HEK293 (cell line): ENCODE measurements at regions not wholly inside any gene's neighbourhood (a gene's known extent, or its start where the extent isn't known, plus 50 kb on each side); places are given as distances from the start of the nearest gene placed in this dataset.

Source experiments
- CTCF ChIA-PET: fragments of 350-600 bp; formaldehyde crosslinking; extraction: SDS; loops from one replicate; lab custom pipeline; 2021; ENCODE audit warnings: antibody characterized with exemption; lab: Yijun Ruan, JAX
- POLR2A ChIA-PET: fragments of 300-600 bp; formaldehyde crosslinking; extraction: SDS; loops from one replicate; lab custom pipeline; 2020; ENCODE audit warnings: antibody characterized with exemption, inconsistent platforms; lab: Yijun Ruan, JAX
- H3K27ac ChIP-seq: fragments of 200-500 bp; sonication (Bioruptor generic); 2 replicates; pipeline ENCODE4 v1.5.1; 2014; ENCODE audit warnings: low read depth, low read length, control low read depth, inconsistent platforms; ENCODE audit errors: extremely low read depth
- H3K36me3 ChIP-seq, 2 experiments: fragments of 200-500 bp in 1 of 2; sonication (Bioruptor generic) in 1 of 2; 1 replicate in 1 of 2; 2 replicates in 1 of 2; pipeline ENCODE4 v1.5.1; 2014 to 2017; ENCODE audit warnings: inconsistent platforms in 2 of 2, low read length in 2 of 2; ENCODE audit not compliant: control insufficient read depth in 2 of 2, insufficient read depth in 1 of 2
- H3K4me1 ChIP-seq: fragments of 200-500 bp; sonication (Bioruptor generic); 2 replicates; pipeline ENCODE4 v1.5.1; 2014; ENCODE audit warnings: mild to moderate bottlenecking, low read length, inconsistent platforms; ENCODE audit not compliant: control insufficient read depth, insufficient read depth
- H3K4me3 ChIP-seq: 2 replicates; pipeline ENCODE4 v1.5.1; 2011; ENCODE audit warnings: low read depth, mild to moderate bottlenecking, control low read depth, low read length, moderate library complexity
- H3K9me3 ChIP-seq: fragments of 200-500 bp; sonication (Bioruptor generic); 2 replicates; pipeline ENCODE4 v1.5.1; 2014; ENCODE audit warnings: low read depth, low read length, inconsistent platforms; ENCODE audit not compliant: control insufficient read depth, insufficient read depth
- HOXD13 ChIP-seq: sonication (generic); formaldehyde crosslinking; IDR thresholded peaks from 2 replicates; pipeline ENCODE4 v1.8.0; 2022; ENCODE audit warnings: missing genetic modification reagents, borderline replicate concordance
- PATZ1 ChIP-seq: fragments of 450-650 bp; formaldehyde crosslinking; IDR thresholded peaks from 2 replicates; pipeline ENCODE4 v1.5.1; 2016; ENCODE audit warnings: missing biosample characterization, missing genetic modification characterization
- SETDB1 ChIP-seq: IDR thresholded peaks from one replicate; pipeline ENCODE4 v1.6.1; 2017; ENCODE audit warnings: mild to moderate bottlenecking, low read length, moderate library complexity, mixed read lengths; ENCODE audit not compliant: insufficient read length
- ZBTB7A ChIP-seq: fragments of 450-650 bp; formaldehyde crosslinking; IDR thresholded peaks from 2 replicates; pipeline ENCODE4 v1.5.1; 2016; ENCODE audit warnings: low read depth, missing biosample characterization, missing genetic modification characterization
- ZFP41 ChIP-seq: fragments of 450-650 bp; formaldehyde crosslinking; IDR thresholded peaks from 2 replicates; pipeline ENCODE4 v1.5.1; 2016; ENCODE audit warnings: missing biosample characterization, missing genetic modification characterization, borderline replicate concordance
- ZIC2 ChIP-seq: fragments of 450-650 bp; formaldehyde crosslinking; IDR thresholded peaks from 2 replicates; pipeline ENCODE4 v1.5.1; 2016; ENCODE audit warnings: missing biosample characterization, missing genetic modification characterization
- ZNF133 ChIP-seq: fragments of 450-650 bp; formaldehyde crosslinking; IDR thresholded peaks from 2 replicates; pipeline ENCODE4 v1.5.1; 2016; ENCODE audit warnings: missing biosample characterization, missing genetic modification characterization
- ZNF16 ChIP-seq: fragments of 450-650 bp; formaldehyde crosslinking; IDR thresholded peaks from 2 replicates; pipeline ENCODE4 v1.5.1; 2016; ENCODE audit warnings: low read depth, missing biosample characterization, missing genetic modification characterization
- ZNF18 ChIP-seq: fragments of 450-650 bp; formaldehyde crosslinking; IDR thresholded peaks from 2 replicates; pipeline ENCODE4 v1.5.1; 2016; ENCODE audit warnings: missing biosample characterization, missing genetic modification characterization
- ZNF280C ChIP-seq: fragments of 450-650 bp; formaldehyde crosslinking; IDR thresholded peaks from 2 replicates; pipeline ENCODE4 v1.5.1; 2016; ENCODE audit warnings: missing biosample characterization, missing genetic modification characterization
- ZNF335 ChIP-seq: fragments of 450-650 bp; formaldehyde crosslinking; conservative IDR thresholded peaks from 2 replicates; pipeline ENCODE4 v1.5.1; 2016; ENCODE audit warnings: missing biosample characterization, missing genetic modification characterization
- ZNF416 ChIP-seq: fragments of 450-650 bp; formaldehyde crosslinking; IDR thresholded peaks from 2 replicates; pipeline ENCODE4 v1.5.1; 2016; ENCODE audit warnings: missing biosample characterization, missing genetic modification characterization
- ZNF558 ChIP-seq: fragments of 450-650 bp; formaldehyde crosslinking; IDR thresholded peaks from 2 replicates; pipeline ENCODE4 v1.5.1; 2016; ENCODE audit warnings: missing biosample characterization, missing genetic modification characterization
- ZNF571 ChIP-seq: fragments of 450-650 bp; formaldehyde crosslinking; IDR thresholded peaks from 2 replicates; pipeline ENCODE4 v1.5.0; 2017; ENCODE audit warnings: missing biosample characterization, missing genetic modification characterization
- ZNF585B ChIP-seq: fragments of 450-650 bp; formaldehyde crosslinking; IDR thresholded peaks from 2 replicates; pipeline ENCODE4 v1.5.1; 2016; ENCODE audit warnings: missing biosample characterization, missing genetic modification characterization
- ZNF610 ChIP-seq: fragments of 450-650 bp; formaldehyde crosslinking; IDR thresholded peaks from 2 replicates; pipeline ENCODE4 v1.5.1; 2016; ENCODE audit warnings: missing biosample characterization, missing genetic modification characterization, borderline replicate concordance
- ZNF747 ChIP-seq: fragments of 450-650 bp; formaldehyde crosslinking; IDR thresholded peaks from 2 replicates; pipeline ENCODE4 v1.5.1; 2016; ENCODE audit warnings: missing biosample characterization, missing genetic modification characterization
- ZNF792 ChIP-seq: fragments of 450-650 bp; formaldehyde crosslinking; IDR thresholded peaks from 2 replicates; pipeline ENCODE4 v1.5.1; 2016; ENCODE audit warnings: missing biosample characterization, missing genetic modification characterization
- ZNF830 ChIP-seq: fragments of 450-650 bp; IDR thresholded peaks from 2 replicates; pipeline ENCODE4 v1.5.0; 2018; ENCODE audit warnings: missing biosample characterization, missing genetic modification characterization, low read depth, mild to moderate bottlenecking, moderate library complexity
- ZSCAN30 ChIP-seq: fragments of 450-650 bp; IDR thresholded peaks from 2 replicates; pipeline ENCODE4 v1.5.1; 2018; ENCODE audit warnings: missing biosample characterization, mild to moderate bottlenecking, missing genetic modification characterization, moderate library complexity
- TF ChIP-seq, protein P1 (sequence below): sonication (generic); formaldehyde crosslinking; IDR thresholded peaks from 2 replicates; pipeline ENCODE4 v1.8.1; 2022; ENCODE audit warnings: mild to moderate bottlenecking, moderate library complexity, missing genetic modification reagents
- TF ChIP-seq, protein P2 (sequence below): fragments of 450-650 bp; formaldehyde crosslinking; conservative IDR thresholded peaks from 2 replicates; pipeline ENCODE4 v1.5.1; 2016; ENCODE audit warnings: low read depth, missing biosample characterization, missing genetic modification characterization
- TF ChIP-seq, protein P3 (sequence below): fragments of 450-650 bp; formaldehyde crosslinking; IDR thresholded peaks from 2 replicates; pipeline ENCODE4 v1.5.1; 2017; ENCODE audit warnings: missing biosample characterization, missing genetic modification characterization

GRCh38 chr9:73497796-73498195, 346.1 kb downstream of the ANXA1 start:
- Histone ChIP-seq H3K36me3 (no peaks in the 10 kb centered on the region), H3K4me1 (no peaks in the 10 kb centered on the region), H3K27ac (no peak overlapping the region), H3K4me3 (no peak overlapping the region), H3K9me3 (no peaks in the 10 kb centered on the region)
- ChIA-PET CTCF (no interaction called here), POLR2A (no interaction called here)
- no peak for TF ChIP-seq ZNF830
- no peak for TF ChIP-seq ZNF133
- TF ChIP-seq ZFP41 = no peak
- no peak for TF ChIP-seq ZNF558 (tag by site-specific recombination)
- no peak for TF ChIP-seq ZIC2 (tag by site-specific recombination)
- TF ChIP-seq ZSCAN30 (tag by site-specific recombination) = no peak
- no peak for TF ChIP-seq ZNF747 (tag by site-specific recombination)
- no peak for TF ChIP-seq ZNF280C (tag by site-specific recombination)
- TF ChIP-seq, protein P1, sequence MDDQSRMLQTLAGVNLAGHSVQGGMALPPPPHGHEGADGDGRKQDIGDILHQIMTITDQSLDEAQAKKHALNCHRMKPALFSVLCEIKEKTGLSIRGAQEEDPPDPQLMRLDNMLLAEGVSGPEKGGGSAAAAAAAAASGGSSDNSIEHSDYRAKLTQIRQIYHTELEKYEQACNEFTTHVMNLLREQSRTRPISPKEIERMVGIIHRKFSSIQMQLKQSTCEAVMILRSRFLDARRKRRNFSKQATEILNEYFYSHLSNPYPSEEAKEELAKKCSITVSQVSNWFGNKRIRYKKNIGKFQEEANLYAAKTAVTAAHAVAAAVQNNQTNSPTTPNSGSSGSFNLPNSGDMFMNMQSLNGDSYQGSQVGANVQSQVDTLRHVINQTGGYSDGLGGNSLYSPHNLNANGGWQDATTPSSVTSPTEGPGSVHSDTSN (CRISPR knock-in tag) = no peak
- TF ChIP-seq ZNF610 (tag by site-specific recombination) = no peak
- TF ChIP-seq ZNF792 = no peak
- TF ChIP-seq, protein P2, sequence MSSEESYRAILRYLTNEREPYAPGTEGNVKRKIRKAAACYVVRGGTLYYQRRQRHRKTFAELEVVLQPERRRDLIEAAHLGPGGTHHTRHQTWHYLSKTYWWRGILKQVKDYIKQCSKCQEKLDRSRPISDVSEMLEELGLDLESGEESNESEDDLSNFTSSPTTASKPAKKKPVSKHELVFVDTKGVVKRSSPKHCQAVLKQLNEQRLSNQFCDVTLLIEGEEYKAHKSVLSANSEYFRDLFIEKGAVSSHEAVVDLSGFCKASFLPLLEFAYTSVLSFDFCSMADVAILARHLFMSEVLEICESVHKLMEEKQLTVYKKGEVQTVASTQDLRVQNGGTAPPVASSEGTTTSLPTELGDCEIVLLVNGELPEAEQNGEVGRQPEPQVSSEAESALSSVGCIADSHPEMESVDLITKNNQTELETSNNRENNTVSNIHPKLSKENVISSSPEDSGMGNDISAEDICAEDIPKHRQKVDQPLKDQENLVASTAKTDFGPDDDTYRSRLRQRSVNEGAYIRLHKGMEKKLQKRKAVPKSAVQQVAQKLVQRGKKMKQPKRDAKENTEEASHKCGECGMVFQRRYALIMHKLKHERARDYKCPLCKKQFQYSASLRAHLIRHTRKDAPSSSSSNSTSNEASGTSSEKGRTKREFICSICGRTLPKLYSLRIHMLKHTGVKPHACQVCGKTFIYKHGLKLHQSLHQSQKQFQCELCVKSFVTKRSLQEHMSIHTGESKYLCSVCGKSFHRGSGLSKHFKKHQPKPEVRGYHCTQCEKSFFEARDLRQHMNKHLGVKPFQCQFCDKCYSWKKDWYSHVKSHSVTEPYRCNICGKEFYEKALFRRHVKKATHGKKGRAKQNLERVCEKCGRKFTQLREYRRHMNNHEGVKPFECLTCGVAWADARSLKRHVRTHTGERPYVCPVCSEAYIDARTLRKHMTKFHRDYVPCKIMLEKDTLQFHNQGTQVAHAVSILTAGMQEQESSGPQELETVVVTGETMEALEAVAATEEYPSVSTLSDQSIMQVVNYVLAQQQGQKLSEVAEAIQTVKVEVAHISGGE (tag by site-specific recombination) = no peak
- no peak for TF ChIP-seq PATZ1 (tag by site-specific recombination)
- TF ChIP-seq ZNF18 = no peak
- no peak for TF ChIP-seq ZBTB7A
- TF ChIP-seq ZNF416 (tag by site-specific recombination) = no peak

DNA sequence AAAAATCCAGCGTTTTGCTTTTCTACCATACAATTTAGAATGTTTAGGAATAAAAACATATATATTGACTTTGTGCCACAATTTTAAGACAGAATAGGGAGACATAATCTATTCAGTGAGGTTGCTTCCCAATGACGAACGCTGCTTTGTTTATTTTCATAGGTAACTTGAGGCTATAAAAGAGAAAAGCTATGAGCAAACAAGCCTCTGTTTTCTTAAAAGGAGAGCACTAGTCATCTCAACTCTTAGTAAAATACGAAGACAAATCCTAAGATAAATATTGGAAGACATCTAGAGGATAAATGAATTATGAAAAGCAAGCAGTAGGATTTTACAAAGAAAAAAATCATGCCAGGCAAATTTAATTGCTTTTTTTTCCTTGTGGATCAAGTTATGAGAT, 363.6 kb downstream of the ANXA1 start:
- POLR2A ChIA-PET = no interaction called here
- TF ChIP-seq ZNF585B (no peak), SETDB1 (no peak), ZNF16 (no peak), ZNF335 (tag by site-specific recombination) (no peak), HOXD13 (CRISPR knock-in tag) (no peak), ZNF571 (tag by site-specific recombination) (no peak)
- TF ChIP-seq, protein P3, sequence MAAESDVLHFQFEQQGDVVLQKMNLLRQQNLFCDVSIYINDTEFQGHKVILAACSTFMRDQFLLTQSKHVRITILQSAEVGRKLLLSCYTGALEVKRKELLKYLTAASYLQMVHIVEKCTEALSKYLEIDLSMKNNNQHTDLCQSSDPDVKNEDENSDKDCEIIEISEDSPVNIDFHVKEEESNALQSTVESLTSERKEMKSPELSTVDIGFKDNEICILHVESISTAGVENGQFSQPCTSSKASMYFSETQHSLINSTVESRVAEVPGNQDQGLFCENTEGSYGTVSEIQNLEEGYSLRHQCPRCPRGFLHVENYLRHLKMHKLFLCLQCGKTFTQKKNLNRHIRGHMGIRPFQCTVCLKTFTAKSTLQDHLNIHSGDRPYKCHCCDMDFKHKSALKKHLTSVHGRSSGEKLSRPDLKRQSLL (tag by site-specific recombination) = no peak
- H3K36me3 ChIP-seq = no peaks in the 10 kb centered on the region
- CTCF ChIA-PET = no interaction called here
- H3K9me3 ChIP-seq = no peaks in the 10 kb centered on the region
- H3K4me3 ChIP-seq = no peak overlapping the region
- no peak overlapping the region for H3K27ac ChIP-seq
- no peaks in the 10 kb centered on the region for H3K4me1 ChIP-seq
